CD4-positive, alpha-beta T cell treated with Interleukin-21 for 1 hour (primary cell): ENCODE measurements at regions not wholly inside any gene's neighbourhood (a gene's known extent, or its start where the extent isn't known, plus 50 kb on each side); places are given as distances from the start of the nearest gene placed in this dataset.
"Not testable (repeated sequence)": the region's sequence is repeated elsewhere in the genome, so short reads cannot be mapped to it uniquely, and the experiment has no call there.

ENCODE experiments used
- DNase-seq: peaks from one replicate; pipeline ENCODE4 v3.0.0-alpha.2; 2020

- DNase-seq: not testable (repeated sequence)
Measured at GRCh38 chr7:76117306-76117991, 69.5 kb downstream of the MDH2 start.

- DNase-seq: not testable (repeated sequence)
Measured at GRCh38 chr7:76118253-76119036, 70.5 kb downstream of the MDH2 start.

- DNase-seq: no peak
Measured at GRCh38 chr7:76121044-76121443, 73.1 kb downstream of the MDH2 start.

GRCh38 chr7:76122516-76123239 lies 74.8 kb downstream of the MDH2 start:
- no peak for DNase-seq

GRCh38 chr7:76123316-76123715 lies 75.4 kb downstream of the MDH2 start:
- no peak for DNase-seq

GRCh38 chr7:76125560-76125959 lies 76.1 kb upstream of the SRRM3 start:
- no peak for DNase-seq

GRCh38 chr7:76126632-76127031 lies 75.1 kb upstream of the SRRM3 start:
- DNase-seq: no peak

GRCh38 chr7:76129366-76129765 lies 72.3 kb upstream of the SRRM3 start:
- DNase-seq: no peak

GRCh38 chr7:76129836-76130235 lies 71.9 kb upstream of the SRRM3 start:
- DNase-seq: no peak

GRCh38 chr7:76130661-76131060 lies 71.0 kb upstream of the SRRM3 start:
- peak; percentile 7 for DNase-seq

GRCh38 chr7:76131887-76132286 lies 69.8 kb upstream of the SRRM3 start:
- not testable (repeated sequence) for DNase-seq

- no peak for DNase-seq
Measured at GRCh38 chr7:76133164-76133775, 68.4 kb upstream of the SRRM3 start.

- no peak for DNase-seq
Measured at GRCh38 chr7:76133839-76134238, 67.9 kb upstream of the SRRM3 start.

GRCh38 chr7:76135263-76135662 lies 66.4 kb upstream of the SRRM3 start:
- DNase-seq: not testable (repeated sequence)

- not testable (repeated sequence) for DNase-seq
Measured at GRCh38 chr7:76138577-76139313, 63.0 kb upstream of the SRRM3 start.

- no peak for DNase-seq
Measured at GRCh38 chr7:76139670-76140069, 62.0 kb upstream of the SRRM3 start.

GRCh38 chr7:76140259-76140658 lies 61.4 kb upstream of the SRRM3 start:
- not testable (repeated sequence) for DNase-seq

GRCh38 chr7:76142861-76143260 lies 58.8 kb upstream of the SRRM3 start:
- DNase-seq: peak; percentile 45

- DNase-seq: not testable (repeated sequence)
Measured at GRCh38 chr7:76144664-76145270, 56.9 kb upstream of the SRRM3 start.

- DNase-seq: no peak
Measured at GRCh38 chr7:76146374-76146773, 55.3 kb upstream of the SRRM3 start.

GRCh38 chr7:76148947-76149346 lies 52.7 kb upstream of the SRRM3 start:
- not testable (repeated sequence) for DNase-seq
